HCT116 (cell line): ENCODE measurements at regions not wholly inside any gene's neighbourhood (a gene's known extent, or its start where the extent isn't known, plus 50 kb on each side); places are given as distances from the start of the nearest gene placed in this dataset.

Experiments used
- EGR1 ChIP-seq: IDR thresholded peaks from 2 replicates; pipeline ENCODE4 v1.6.1; 2012; ENCODE audit warnings: low read depth
- ELF1 ChIP-seq: IDR thresholded peaks from 2 replicates; pipeline ENCODE4 v1.6.1; 2012; ENCODE audit warnings: low read depth, borderline replicate concordance
- EZH2 ChIP-seq: fragments of 200-600 bp; sonication (generic); IDR thresholded peaks from 2 replicates; pipeline ENCODE4 v1.6.1; 2017; ENCODE audit warnings: antibody characterized with exemption, mixed run types
- EZH2phosphoT487 ChIP-seq: fragments of 200-600 bp; IDR thresholded peaks from 2 replicates; pipeline ENCODE4 v1.6.1; 2018; ENCODE audit warnings: antibody characterized with exemption, borderline replicate concordance
- POLR2A ChIP-seq: IDR thresholded peaks from 2 replicates; pipeline ENCODE4 v1.7.0; 2011; ENCODE audit warnings: borderline replicate concordance; ENCODE audit not compliant: insufficient read depth, insufficient read length; ENCODE audit errors: extremely low read depth
- POLR2AphosphoS5 ChIP-seq: IDR thresholded peaks from 2 replicates; pipeline ENCODE4 v1.6.1; 2011; ENCODE audit warnings: mild to moderate bottlenecking, low read depth, low read length, moderate library complexity
- RAD21 ChIP-seq: IDR thresholded peaks from 2 replicates; pipeline ENCODE4 v1.6.1; 2012; ENCODE audit warnings: low read depth, mild to moderate bottlenecking
- REST ChIP-seq: IDR thresholded peaks from 2 replicates; pipeline ENCODE4 v1.6.1; 2012; ENCODE audit warnings: low read depth
- SP1 ChIP-seq: IDR thresholded peaks from 2 replicates; pipeline ENCODE4 v1.6.1; 2012; ENCODE audit warnings: low read depth
- YY1 ChIP-seq: IDR thresholded peaks from 2 replicates; pipeline ENCODE4 v1.6.1; 2011; ENCODE audit warnings: low read length, low read depth, moderate library complexity, mild to moderate bottlenecking; ENCODE audit not compliant: insufficient replicate concordance; ENCODE audit errors: extremely low read depth
- ZNF274 ChIP-seq: fragments of 200-500 bp; sonication (Bioruptor generic); IDR thresholded peaks from 2 replicates; pipeline ENCODE4 v1.6.1; 2014; ENCODE audit warnings: mild to moderate bottlenecking, low read depth, low read length, inconsistent platforms
- TF ChIP-seq, protein P1 (sequence below): IDR thresholded peaks from 2 replicates; pipeline ENCODE4 v1.6.1; 2012
- TF ChIP-seq, protein P2 (sequence below), 3 experiments: fragments of 200-600 bp in 1 of 3; sonication (generic) in 1 of 3; IDR thresholded peaks in 2 of 3; conservative IDR thresholded peaks in 1 of 3; 2 replicates each; pipeline ENCODE4 v1.5.1; 2012 to 2017; ENCODE audit warnings: low read depth in 2 of 3, low read length in 2 of 3, antibody characterized with exemption in 1 of 3, borderline replicate concordance in 1 of 3, control low read depth in 1 of 3, mild to moderate bottlenecking in 1 of 3, mixed read lengths in 1 of 3, mixed run types in 1 of 3, moderate library complexity in 1 of 3; ENCODE audit not compliant: insufficient read depth in 1 of 3
- TF ChIP-seq, protein P3 (sequence below): IDR thresholded peaks from 2 replicates; pipeline ENCODE4 v1.6.1; 2012

DNA sequence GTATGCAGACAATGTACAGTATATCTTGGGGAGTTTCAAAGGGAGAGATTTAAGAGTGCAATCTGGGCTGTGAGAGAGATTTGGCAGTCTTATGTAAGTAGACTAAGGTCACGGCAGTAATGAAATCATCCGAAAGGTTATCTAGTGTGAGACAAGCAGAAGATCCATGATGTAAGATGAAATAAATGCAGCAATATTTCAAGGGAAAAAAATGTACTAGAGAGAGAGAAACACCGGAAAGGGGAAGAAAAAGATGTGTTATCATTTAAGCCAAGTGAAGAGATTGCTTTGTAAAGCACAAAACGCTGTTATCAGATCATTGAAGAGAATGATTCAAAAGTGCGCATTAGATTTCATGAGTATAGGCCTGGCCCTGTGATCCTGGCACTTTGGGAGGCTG, 88.4 kb upstream of the GUCY1A1 start:
- TF ChIP-seq, protein P1, sequence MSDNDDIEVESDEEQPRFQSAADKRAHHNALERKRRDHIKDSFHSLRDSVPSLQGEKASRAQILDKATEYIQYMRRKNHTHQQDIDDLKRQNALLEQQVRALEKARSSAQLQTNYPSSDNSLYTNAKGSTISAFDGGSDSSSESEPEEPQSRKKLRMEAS, result no peak
- TF ChIP-seq POLR2A (no peak), RAD21 (no peak), POLR2AphosphoS5 (no peak), EZH2 (no peak), ELF1 (no peak), REST (no peak), SP1 (no peak), EGR1 (no peak), ZNF274 (no peak), EZH2phosphoT487 (no peak), YY1 (no peak)
- TF ChIP-seq, protein P2, sequence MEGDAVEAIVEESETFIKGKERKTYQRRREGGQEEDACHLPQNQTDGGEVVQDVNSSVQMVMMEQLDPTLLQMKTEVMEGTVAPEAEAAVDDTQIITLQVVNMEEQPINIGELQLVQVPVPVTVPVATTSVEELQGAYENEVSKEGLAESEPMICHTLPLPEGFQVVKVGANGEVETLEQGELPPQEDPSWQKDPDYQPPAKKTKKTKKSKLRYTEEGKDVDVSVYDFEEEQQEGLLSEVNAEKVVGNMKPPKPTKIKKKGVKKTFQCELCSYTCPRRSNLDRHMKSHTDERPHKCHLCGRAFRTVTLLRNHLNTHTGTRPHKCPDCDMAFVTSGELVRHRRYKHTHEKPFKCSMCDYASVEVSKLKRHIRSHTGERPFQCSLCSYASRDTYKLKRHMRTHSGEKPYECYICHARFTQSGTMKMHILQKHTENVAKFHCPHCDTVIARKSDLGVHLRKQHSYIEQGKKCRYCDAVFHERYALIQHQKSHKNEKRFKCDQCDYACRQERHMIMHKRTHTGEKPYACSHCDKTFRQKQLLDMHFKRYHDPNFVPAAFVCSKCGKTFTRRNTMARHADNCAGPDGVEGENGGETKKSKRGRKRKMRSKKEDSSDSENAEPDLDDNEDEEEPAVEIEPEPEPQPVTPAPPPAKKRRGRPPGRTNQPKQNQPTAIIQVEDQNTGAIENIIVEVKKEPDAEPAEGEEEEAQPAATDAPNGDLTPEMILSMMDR (IDR thresholded peaks at IDR 0.05 in 2 of 3, conservative IDR thresholded peaks at IDR 0.05 in 1 of 3; ENCODE audit: borderline replicate concordance in 1 of 3, insufficient read depth in 1 of 3, low read depth in 2 of 3, low read length in 2 of 3), result no peak
- TF ChIP-seq, protein P3, sequence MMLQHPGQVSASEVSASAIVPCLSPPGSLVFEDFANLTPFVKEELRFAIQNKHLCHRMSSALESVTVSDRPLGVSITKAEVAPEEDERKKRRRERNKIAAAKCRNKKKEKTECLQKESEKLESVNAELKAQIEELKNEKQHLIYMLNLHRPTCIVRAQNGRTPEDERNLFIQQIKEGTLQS, result no peak
